DOHH2 (cell line): ENCODE measurements at regions not wholly inside any gene's neighbourhood (a gene's known extent, or its start where the extent isn't known, plus 50 kb on each side); places are given as distances from the start of the nearest gene placed in this dataset.

Experiments used
- H3F3A ChIP-seq: fragments of 200-600 bp; sonication (generic), shearing (Covaris generic); 2 replicates; pipeline ENCODE4 v1.6.0; 2016; ENCODE audit warnings: antibody characterized with exemption, mild to moderate bottlenecking; ENCODE audit not compliant: control insufficient read depth, insufficient read depth
- H3K27ac ChIP-seq: fragments of 200-600 bp; sonication (generic); 2 replicates; pipeline ENCODE4 v1.5.1; 2014; ENCODE audit warnings: low read depth, mild to moderate bottlenecking, low read length, moderate library complexity
- H3K27me3 ChIP-seq: fragments of 200-600 bp; sonication (generic); 2 replicates; pipeline ENCODE4 v1.6.1; 2014; ENCODE audit warnings: mild to moderate bottlenecking, low read length, mixed read lengths; ENCODE audit not compliant: control insufficient read depth
- H3K36me3 ChIP-seq: fragments of 200-600 bp; sonication (generic); 2 replicates; pipeline ENCODE4 v1.6.1; 2014; ENCODE audit warnings: mild to moderate bottlenecking, low read length, moderate library complexity, mixed read lengths; ENCODE audit not compliant: control insufficient read depth
- H3K4me1 ChIP-seq: fragments of 200-600 bp; sonication (generic); 2 replicates; pipeline ENCODE4 v1.6.1; 2014; ENCODE audit warnings: mild to moderate bottlenecking, low read length, mixed read lengths; ENCODE audit not compliant: control insufficient read depth
- H3K4me2 ChIP-seq: fragments of 200-600 bp; sonication (generic); 2 replicates; pipeline ENCODE4 v1.6.0; 2014; ENCODE audit warnings: mild to moderate bottlenecking, low read length, moderate library complexity
- H3K4me3 ChIP-seq: fragments of 200-600 bp; sonication (generic); 2 replicates; pipeline ENCODE4 v1.5.1; 2014; ENCODE audit warnings: mild to moderate bottlenecking, low read length, mixed read lengths
- H3K79me2 ChIP-seq: fragments of 200-600 bp; sonication (generic); 2 replicates; pipeline ENCODE4 v1.6.1; 2014; ENCODE audit warnings: mild to moderate bottlenecking, low read length, mixed read lengths; ENCODE audit not compliant: control insufficient read depth
- H3K9me2 ChIP-seq: fragments of 200-600 bp; sonication (generic); replicated peaks from 2 replicates; pipeline ENCODE4 v1.6.1; 2014; ENCODE audit warnings: mild to moderate bottlenecking, low read length, mixed read lengths; ENCODE audit not compliant: control insufficient read depth
- H3K9me3 ChIP-seq: fragments of 200-600 bp; sonication (generic); 2 replicates; pipeline ENCODE4 v1.6.1; 2014; ENCODE audit warnings: antibody characterized with exemption, low read length, mixed read lengths; ENCODE audit not compliant: control insufficient read depth, insufficient read depth
- H4K20me1 ChIP-seq: fragments of 200-600 bp; sonication (generic); 2 replicates; pipeline ENCODE4 v1.6.0; 2014; ENCODE audit warnings: low read depth, mild to moderate bottlenecking, antibody characterized with exemption, low read length, moderate library complexity; ENCODE audit not compliant: control insufficient read depth, insufficient read depth
- CTCF ChIP-seq: fragments of 200-600 bp; sonication (generic); IDR thresholded peaks from one replicate; pipeline ENCODE4 v1.5.1; 2014; ENCODE audit warnings: antibody characterized with exemption, mild to moderate bottlenecking, low read depth, low read length; ENCODE audit not compliant: poor library complexity, severe bottlenecking
- EZH2phosphoT487 ChIP-seq: fragments of 200-600 bp; sonication (generic); IDR thresholded peaks from 2 replicates; pipeline ENCODE4 v1.6.1; 2017; ENCODE audit warnings: borderline replicate concordance, mild to moderate bottlenecking, antibody characterized with exemption, low read length, moderate library complexity, mixed read lengths

DNA sequence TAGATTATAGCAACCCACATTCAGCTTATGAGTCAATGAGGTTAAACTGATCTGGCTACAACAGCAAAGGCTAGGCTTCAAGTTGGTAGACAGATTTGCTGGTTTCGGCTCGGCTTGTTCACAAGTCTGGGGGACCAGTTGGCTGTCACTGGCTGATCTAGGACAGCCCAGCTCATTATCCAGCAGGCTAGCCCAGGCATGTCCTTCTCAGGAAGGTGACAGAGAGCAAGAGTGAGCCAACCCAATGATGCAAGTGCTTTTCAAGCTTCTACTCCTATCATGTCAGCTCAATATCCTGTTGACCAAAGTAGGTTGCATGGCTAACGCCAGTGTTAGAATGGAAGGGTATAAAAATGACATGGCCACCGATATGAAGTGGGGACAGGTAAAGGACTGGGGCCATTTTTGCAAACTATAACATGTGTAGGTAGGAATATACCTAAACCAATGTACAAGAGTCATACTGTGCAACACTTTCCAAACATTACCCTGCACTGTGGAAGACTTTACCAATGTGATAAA, 220.9 kb upstream of the SOX21 start:
- H3K4me2 ChIP-seq: no peak overlapping the region

DNA sequence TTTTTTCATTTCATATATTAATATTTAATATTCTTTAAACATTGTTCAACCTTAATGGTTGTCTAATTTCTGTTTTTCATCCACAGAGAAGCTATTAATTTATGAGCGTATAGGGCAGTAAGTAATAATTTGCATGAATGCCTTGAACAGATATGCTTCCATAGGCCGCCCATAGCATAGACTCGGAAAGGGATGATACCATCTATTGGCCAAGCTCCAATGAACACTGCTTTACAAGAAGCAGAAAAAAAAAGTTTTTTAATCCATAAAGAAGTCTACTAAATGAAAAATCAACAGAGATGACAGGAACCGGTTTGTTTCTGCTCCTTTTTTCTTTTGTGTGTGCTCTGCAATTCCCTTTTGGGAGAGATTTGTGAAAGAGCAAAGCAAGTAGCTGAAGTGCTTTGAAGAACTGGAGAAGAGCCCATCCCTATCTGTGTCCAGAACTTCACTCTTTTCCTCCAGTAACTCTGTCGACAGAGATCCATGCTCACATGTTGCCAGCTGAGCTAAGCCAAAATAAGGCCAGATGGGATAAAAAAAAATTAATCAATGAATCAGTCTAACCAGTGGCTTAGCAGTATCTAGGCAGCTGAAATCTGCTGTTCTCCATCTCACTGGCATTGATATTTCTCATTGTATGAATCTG, 215.9 kb upstream of the SOX21 start:
- Histone ChIP-seq H3K36me3 (no peaks in the 10 kb centered on the region), H3K27ac (no peak overlapping the region), H3K9me3 (peaks cover under 1% of the 10 kb centered on the region), H3K79me2 (no peaks in the 10 kb centered on the region), H3K9me2 (no peaks in the 10 kb centered on the region), H3K4me3 (no peak overlapping the region), H3K27me3 (no peaks in the 10 kb centered on the region), H3K4me1 (no peaks in the 10 kb centered on the region), H4K20me1 (no peaks in the 10 kb centered on the region), H3K4me2 (no peak overlapping the region), H3F3A (no peaks in the 10 kb centered on the region)
- TF ChIP-seq EZH2phosphoT487 (no peak), CTCF (no peak)

More for the DNA sequence above, 220.9 kb upstream of the SOX21 start:
- Histone ChIP-seq H3K4me1 (no peaks in the 10 kb centered on the region), H4K20me1 (no peaks in the 10 kb centered on the region), H3K36me3 (no peaks in the 10 kb centered on the region), H3F3A (no peaks in the 10 kb centered on the region), H3K4me3 (no peak overlapping the region), H3K79me2 (no peaks in the 10 kb centered on the region), H3K27me3 (no peaks in the 10 kb centered on the region), H3K9me2 (no peaks in the 10 kb centered on the region), H3K9me3 (peaks cover 5% of the 10 kb centered on the region), H3K27ac (no peak overlapping the region)
- TF ChIP-seq EZH2phosphoT487 (no peak), CTCF (no peak)

GRCh38 chr13:94925263-94925662, 212.9 kb upstream of the SOX21 start:
- TF ChIP-seq CTCF (no peak), EZH2phosphoT487 (no peak)
- no peak overlapping the region for H3K4me3 ChIP-seq

More at GRCh38 chr13:94925263-94925662, 212.9 kb upstream of the SOX21 start:
- no peaks in the 10 kb centered on the region for H3K27me3 ChIP-seq
- no peak overlapping the region for H3K27ac ChIP-seq
- H3K4me1 ChIP-seq: no peaks in the 10 kb centered on the region
- no peaks in the 10 kb centered on the region for H3K79me2 ChIP-seq
- H3K9me2 ChIP-seq: no peaks in the 10 kb centered on the region
- H3K36me3 ChIP-seq: no peaks in the 10 kb centered on the region
- H3K9me3 ChIP-seq: no peaks in the 10 kb centered on the region
- no peaks in the 10 kb centered on the region for H4K20me1 ChIP-seq
- no peak overlapping the region for H3K4me2 ChIP-seq
- H3F3A ChIP-seq: no peaks in the 10 kb centered on the region
